ENCODE measurements at regions not wholly inside any gene's neighbourhood (a gene's known extent, or its start where the extent isn't known, plus 50 kb on each side); places are given as distances from the start of the nearest gene placed in this dataset.

DNA sequence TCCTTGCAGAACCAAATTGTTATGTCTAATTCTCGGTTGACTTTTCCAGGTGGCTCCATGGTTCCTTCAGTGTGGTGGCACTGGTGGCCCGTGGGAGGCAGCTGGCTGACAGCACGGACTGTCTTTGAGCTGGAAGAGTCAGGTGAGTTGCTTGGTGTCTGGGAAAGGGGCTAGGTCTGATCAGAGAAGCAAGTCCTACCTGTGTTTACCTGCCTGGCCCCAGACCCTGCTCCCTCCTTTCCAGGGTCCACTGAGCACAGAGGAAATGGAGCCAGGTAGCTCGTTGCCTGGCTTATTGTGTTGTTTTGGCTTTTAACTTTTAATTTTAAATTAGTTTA lies 111.8 kb downstream of the BANF2 start:
- TF ChIP-seq CTCF (IDR thresholded peaks at IDR 0.05), result no peak
- TF ChIP-seq POLR2A (IDR thresholded peaks at IDR 0.05), result no peak
- Histone ChIP-seq H3K9me3 (no peaks in the 10 kb centered on the region), H3K27me3 (no peaks in the 10 kb centered on the region), H3K4me1 (peaks cover 3 to 37% (median 5%) of the 10 kb centered on the region in 3 donors), H3K4me3 (no peak overlapping the region), H3K27ac (no peak overlapping the region), H3K36me3 (no peaks in the 10 kb centered on the region)
- no peak for DNase-seq
- 75 to 85% methylated on average over 2 to 4 of the region's 4 CpGs for WGBS, 2 donors
- intact Hi-C loops (cut with DNase I), result no loop called here

GRCh38 chr20:17810847-17811627 lies 111.3 kb downstream of the BANF2 start:
- no peak overlapping the region for H3K4me3 ChIP-seq
- no peak overlapping the region for H3K27ac ChIP-seq
- peaks cover 3 to 43% (median 6%) of the 10 kb centered on the region in 3 donors for H3K4me1 ChIP-seq
- 87 to 89% methylated on average over 7 to 8 of the region's 9 CpGs for WGBS, 2 donors
- intact Hi-C loops (cut with DNase I), result no loop called here
- TF ChIP-seq CTCF (IDR thresholded peaks at IDR 0.05), result no peak
- TF ChIP-seq POLR2A (IDR thresholded peaks at IDR 0.05), result no peak
- DNase-seq, result no peak
- H3K36me3 ChIP-seq, result no peaks in the 10 kb centered on the region
- H3K27me3 ChIP-seq, result no peaks in the 10 kb centered on the region
- no peaks in the 10 kb centered on the region for H3K9me3 ChIP-seq

- H3K27ac ChIP-seq, result peak overlapping the region in 1 of 4 donors; percentile 58
These were observed 110.4 kb downstream of the BANF2 start for GRCh38 chr20:17810062-17810631.

GRCh38 chr20:17809362-17810061 lies 109.7 kb downstream of the BANF2 start:
- DNase-seq, result no peak
- no peaks in the 10 kb centered on the region for H3K27me3 ChIP-seq
- intact Hi-C loops (cut with DNase I), result no loop called here
- no peak for TF ChIP-seq POLR2A (IDR thresholded peaks at IDR 0.05)
- no peaks in the 10 kb centered on the region for H3K36me3 ChIP-seq
- peak overlapping the region in 2 of 4 donors; percentile 69 to 76 for H3K27ac ChIP-seq
- 38 to 54% methylated on average over 3 to 8 of the region's 8 CpGs for WGBS, 2 donors
- peaks cover 3 to 47% (median 6%) of the 10 kb centered on the region in 3 donors for H3K4me1 ChIP-seq
- H3K9me3 ChIP-seq, result no peaks in the 10 kb centered on the region
- H3K4me3 ChIP-seq, result no peak overlapping the region

More at GRCh38 chr20:17810062-17810631, 110.4 kb downstream of the BANF2 start:
- TF ChIP-seq POLR2A (IDR thresholded peaks at IDR 0.05) (no peak), CTCF (IDR thresholded peaks at IDR 0.05) (no peak)
- 48 to 54% methylated on average over 4 of the region's 4 CpGs for WGBS, 2 donors
- Histone ChIP-seq H3K4me3 (no peak overlapping the region), H3K36me3 (no peaks in the 10 kb centered on the region), H3K27me3 (no peaks in the 10 kb centered on the region), H3K4me1 (peaks cover 3 to 47% (median 6%) of the 10 kb centered on the region in 3 donors), H3K9me3 (no peaks in the 10 kb centered on the region)
- intact Hi-C loops (cut with DNase I), result no loop called here
- DNase-seq, result no peak

DNA sequence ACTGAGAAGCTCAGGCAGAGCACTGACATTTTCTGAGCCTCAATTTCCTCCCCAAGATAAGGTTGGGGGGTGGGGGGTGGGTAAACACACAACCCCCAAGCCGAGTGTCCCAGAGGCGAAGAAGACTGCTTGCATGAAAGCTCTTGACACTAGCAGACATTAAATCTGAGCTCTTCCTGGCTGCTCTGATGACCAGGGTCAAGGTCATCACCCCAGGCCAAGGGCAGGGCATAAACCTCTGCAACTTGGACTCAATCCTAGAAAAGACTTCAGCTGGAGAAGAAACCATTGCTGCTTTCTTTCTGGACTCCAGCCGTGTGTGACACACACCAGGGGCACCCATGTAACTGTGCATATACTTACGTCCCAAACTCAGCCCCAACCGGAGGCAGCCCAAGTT lies 109.0 kb downstream of the BANF2 start:
- DNase-seq, result no peak
- no peaks in the 10 kb centered on the region for H3K27me3 ChIP-seq
- peak overlapping the region in 3 of 4 donors; percentile 32 to 76 (median 69) for H3K27ac ChIP-seq
- no peak overlapping the region for H3K4me3 ChIP-seq
- H3K36me3 ChIP-seq, result no peaks in the 10 kb centered on the region
- H3K9me3 ChIP-seq, result no peaks in the 10 kb centered on the region
- TF ChIP-seq POLR2A (IDR thresholded peaks at IDR 0.05) (no peak), CTCF (IDR thresholded peaks at IDR 0.05) (no peak)
- 83 to 86% methylated on average over 4 to 5 of the region's 5 CpGs for WGBS, 2 donors
- peaks cover 3 to 47% (median 6%) of the 10 kb centered on the region in 3 donors for H3K4me1 ChIP-seq
- intact Hi-C loops (cut with DNase I), result no loop called here
